T-cell (primary cell): ENCODE measurements at regions not wholly inside any gene's neighbourhood (a gene's known extent, or its start where the extent isn't known, plus 50 kb on each side); places are given as distances from the start of the nearest gene placed in this dataset.

Experiments used
- ATAC-seq, 4 experiments: fragments of 200-7000 bp in 3 of 4; fragments of 150-1000 bp in 1 of 4; cut with Tn5 transposase; replicated peaks in 1 of 4; 1 replicate in 3 of 4; 2 replicates in 1 of 4; pipeline ENCODE4 v1.10.0; 2021; ENCODE audit warnings: moderate library complexity in 3 of 4, mild to moderate bottlenecking in 2 of 4, moderate number of reproducible peaks in 1 of 4
- CTCF ChIA-PET, 2 donors: fragments of 300-600 bp; sonication (Branson Sonifier 250); formaldehyde crosslinking; loops; one replicate each; lab custom pipeline; 2022; ENCODE audit warnings: antibody characterized with exemption in 2 of 2; lab: Charles Lee
- POLR2A ChIA-PET, 2 donors: fragments of 300-600 bp; sonication (Branson Sonifier 250); formaldehyde crosslinking; loops; one replicate each; lab custom pipeline; 2022; ENCODE audit warnings: antibody characterized with exemption in 2 of 2; lab: Charles Lee
- DNase-seq, 35 experiments: peaks; one replicate each; pipeline versions ENCODE4 v3.0.0 to v3.0.0-alpha.2; 2013 to 2023
- H3K27ac ChIP-seq: one replicate; pipeline ENCODE4 v1.5.1; 2013; ENCODE audit warnings: low read length
- H3K27me3 ChIP-seq, 2 experiments: replicated peaks in 1 of 2; 1 replicate in 1 of 2; 2 replicates in 1 of 2; pipeline versions ENCODE4 v1.6.1 to v1.7.0; 2013; ENCODE audit warnings: low read length in 1 of 2, mixed read lengths in 1 of 2; ENCODE audit not compliant: control insufficient read depth in 2 of 2, insufficient read depth in 2 of 2; ENCODE audit errors: extremely low read depth in 1 of 2
- H3K36me3 ChIP-seq, 2 donors: 1 replicate in 1 of 2; 2 replicates in 1 of 2; pipeline versions ENCODE4 v1.6.1 to v1.7.0; 2013; ENCODE audit warnings: low read length in 1 of 2; ENCODE audit not compliant: control insufficient read depth in 2 of 2, insufficient read depth in 1 of 2; ENCODE audit errors: extremely low read depth in 1 of 2
- H3K4me1 ChIP-seq, 2 experiments: 1 replicate in 1 of 2; 2 replicates in 1 of 2; pipeline versions ENCODE4 v1.6.1 to v1.7.0; 2013; ENCODE audit warnings: low read length in 2 of 2, mixed read lengths in 1 of 2; ENCODE audit not compliant: insufficient read depth in 2 of 2, control insufficient read depth in 1 of 2; ENCODE audit errors: extremely low read depth in 1 of 2
- H3K4me3 ChIP-seq, 2 donors: 1 replicate in 1 of 2; 2 replicates in 1 of 2; pipeline versions ENCODE4 v1.5.1 to v1.7.0; 2013; ENCODE audit warnings: mild to moderate bottlenecking in 2 of 2, low read length in 1 of 2, moderate library complexity in 1 of 2; ENCODE audit not compliant: control insufficient read depth in 1 of 2; ENCODE audit errors: extremely low read depth in 1 of 2
- H3K9me3 ChIP-seq: 2 replicates; pipeline ENCODE4 v1.7.0; 2013
- H3K27ac Mint-ChIP-seq, 2 donors: one replicate each; pipeline ENCODE4 v1.8.0; 2020 to 2021; ENCODE audit warnings: mild to moderate bottlenecking in 2 of 2, mixed read lengths in 2 of 2
- H3K27me3 Mint-ChIP-seq, 2 donors: one replicate each; pipeline ENCODE4 v1.8.0; 2021 to 2022; ENCODE audit warnings: mixed read lengths in 2 of 2
- H3K36me3 Mint-ChIP-seq: one replicate; pipeline ENCODE4 v1.8.0; 2021; ENCODE audit warnings: mixed read lengths
- H3K4me1 Mint-ChIP-seq, 3 donors: one replicate each; pipeline ENCODE4 v1.8.0; 2020 to 2022; ENCODE audit warnings: mixed read lengths in 3 of 3, mild to moderate bottlenecking in 1 of 3
- H3K4me3 Mint-ChIP-seq, 3 donors: one replicate each; pipeline ENCODE4 v1.8.0; 2020 to 2022; ENCODE audit warnings: mild to moderate bottlenecking in 3 of 3, mixed read lengths in 3 of 3, moderate library complexity in 3 of 3
- H3K9me3 Mint-ChIP-seq, 3 donors: one replicate each; pipeline ENCODE4 v1.8.0; 2020 to 2022; ENCODE audit warnings: mixed read lengths in 3 of 3
- WGBS: methylation state at CpG from one replicate; pipeline ENCODE4 v1.1.5; 2013; ENCODE audit warnings: missing lambda C conversion rate; ENCODE audit not compliant: insufficient coverage; 5-methylcytosine and 5-hydroxymethylcytosine counted together

DNA sequence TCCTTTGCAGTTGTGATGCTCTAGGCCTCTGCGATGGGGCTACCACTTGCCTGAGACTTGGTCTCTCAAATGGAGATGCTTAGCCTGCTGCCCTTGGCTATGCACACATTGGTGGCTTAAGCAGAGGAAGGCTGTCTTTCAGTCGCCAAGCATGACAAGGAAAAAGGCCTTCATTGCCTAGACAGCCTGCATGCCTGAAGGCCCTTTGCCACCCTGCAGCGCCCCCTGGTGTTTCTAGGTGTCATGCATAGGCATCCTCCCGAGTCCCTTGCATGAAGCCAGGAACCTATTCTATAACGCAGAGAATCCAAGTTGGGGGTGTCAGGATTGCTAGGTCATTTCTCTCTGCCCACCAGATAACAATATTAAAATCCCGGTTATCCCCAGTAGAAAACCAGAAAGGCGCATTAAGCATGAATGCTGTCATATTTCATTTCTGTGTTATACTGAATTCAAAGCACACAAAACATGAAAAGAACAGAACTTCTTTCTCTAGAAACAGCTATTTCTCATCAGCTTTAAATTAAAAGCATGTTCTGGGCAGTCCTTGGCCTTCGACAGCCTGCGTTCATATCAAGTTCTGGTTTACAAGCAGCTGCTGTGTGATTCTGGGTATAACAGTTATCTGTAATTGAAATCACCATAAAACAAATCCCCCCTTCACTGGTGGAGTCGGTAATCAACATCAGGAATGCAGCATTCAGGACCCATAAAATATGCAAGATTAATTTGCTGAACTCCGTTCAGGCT is 59.7 kb upstream of the TRPC7 start:
- no peaks in the 10 kb centered on the region for H3K36me3 Mint-ChIP-seq
- ChIA-PET POLR2A (no interaction called here), CTCF (no interaction called here)
- H3K4me1 Mint-ChIP-seq = no peaks in the 10 kb centered on the region
- Histone ChIP-seq H3K9me3 (no peaks in the 10 kb centered on the region), H3K4me1 (no peaks in the 10 kb centered on the region), H3K27ac (no peak overlapping the region), H3K36me3 (no peaks in the 10 kb centered on the region), H3K27me3 (no peaks in the 10 kb centered on the region), H3K4me3 (no peak overlapping the region)
- peaks cover 0 to 4% (median 0%) of the 10 kb centered on the region in 3 donors for H3K9me3 Mint-ChIP-seq
- H3K27me3 Mint-ChIP-seq = peaks cover 0 to 3% of the 10 kb centered on the region in 2 donors
- peak in 14 of 35 experiments; percentile 1 to 38 (median 8) for DNase-seq
- 68% methylated on average over 6 of the region's 11 CpGs for WGBS
- no peak overlapping the region for H3K27ac Mint-ChIP-seq
- no peak for ATAC-seq
- no peak overlapping the region for H3K4me3 Mint-ChIP-seq

DNA sequence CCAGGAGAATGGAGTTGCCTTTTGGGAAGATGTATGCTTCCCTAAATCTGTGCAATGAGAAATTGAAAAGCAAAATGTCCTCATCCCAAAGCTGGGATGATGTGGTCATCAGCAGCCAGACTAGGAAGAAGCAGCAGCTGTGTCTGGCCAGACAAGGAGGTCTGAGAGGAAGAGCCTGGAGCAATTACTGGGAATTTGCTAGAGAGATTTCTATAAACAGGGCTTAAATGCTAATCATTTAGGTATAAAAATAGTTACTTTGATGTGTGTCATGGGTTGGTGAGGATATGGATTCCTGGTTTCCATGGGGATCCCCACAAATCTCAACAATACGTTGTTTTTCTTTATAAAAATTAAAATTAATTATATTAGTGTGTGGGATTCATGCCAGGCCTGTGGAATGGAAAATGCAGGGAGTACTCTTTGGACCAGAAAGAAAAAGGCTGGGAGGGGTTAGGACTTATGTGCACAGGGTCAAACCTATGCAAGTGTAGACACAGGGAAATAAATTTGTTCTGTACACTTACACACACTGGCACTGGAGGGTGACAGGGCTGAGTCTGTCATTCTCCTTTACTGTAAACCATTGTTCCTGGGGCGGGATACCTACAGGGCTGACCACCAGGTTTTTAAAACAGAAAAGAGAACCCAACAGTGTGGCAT is 58.7 kb upstream of the TRPC7 start:
- no peaks in the 10 kb centered on the region for H3K36me3 Mint-ChIP-seq
- ATAC-seq (no peak), DNase-seq (no peak)
- Histone ChIP-seq H3K27me3 (no peaks in the 10 kb centered on the region), H3K36me3 (no peaks in the 10 kb centered on the region), H3K27ac (no peak overlapping the region), H3K9me3 (no peaks in the 10 kb centered on the region), H3K4me3 (no peak overlapping the region), H3K4me1 (no peaks in the 10 kb centered on the region)
- H3K27ac Mint-ChIP-seq = no peak overlapping the region
- peaks cover 0 to 4% (median 0%) of the 10 kb centered on the region in 3 donors for H3K9me3 Mint-ChIP-seq
- no peaks in the 10 kb centered on the region for H3K4me1 Mint-ChIP-seq
- CTCF ChIA-PET = no interaction called here
- POLR2A ChIA-PET = no interaction called here
- no peak overlapping the region for H3K4me3 Mint-ChIP-seq
- H3K27me3 Mint-ChIP-seq = peaks cover 0 to 3% of the 10 kb centered on the region in 2 donors
- WGBS = no CpG with 5 or more reads among the region's 2 CpGs

DNA sequence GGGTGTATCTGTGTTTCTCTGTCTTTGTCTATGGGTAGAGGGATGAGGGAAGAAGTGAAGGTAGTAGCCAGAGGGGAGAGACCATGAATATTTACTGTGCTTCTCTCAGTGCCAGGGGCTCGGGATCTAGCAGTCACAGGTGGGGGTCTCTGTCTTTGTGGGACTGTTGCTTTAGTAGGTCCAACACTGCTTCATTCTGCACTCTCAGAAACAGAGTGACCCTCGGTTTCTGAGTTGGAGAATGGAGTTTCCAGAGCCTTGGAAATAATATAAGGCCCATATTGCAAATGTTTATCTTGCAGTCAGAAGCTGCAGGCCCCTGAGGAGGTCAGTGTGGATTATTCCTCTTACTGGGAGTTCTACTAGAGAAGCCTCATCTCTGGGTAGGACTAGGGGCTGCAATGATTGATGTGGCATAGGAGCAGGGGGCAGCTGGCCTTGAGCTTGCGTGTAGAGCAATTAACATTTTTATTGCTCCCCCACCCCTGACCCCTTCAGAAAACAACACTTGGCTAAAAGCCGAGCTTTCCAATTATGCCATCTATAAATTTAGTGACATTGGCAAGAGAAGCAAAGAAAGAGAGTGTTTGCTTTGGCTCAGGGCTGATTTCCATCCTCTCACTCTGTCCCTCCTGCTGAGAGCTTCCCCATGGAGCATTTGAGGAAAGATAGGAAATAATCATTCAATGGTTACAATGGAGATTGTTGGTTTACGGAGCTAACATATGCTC is 55.0 kb upstream of the TRPC7 start:
- Histone ChIP-seq H3K9me3 (no peaks in the 10 kb centered on the region), H3K36me3 (no peaks in the 10 kb centered on the region), H3K27ac (no peak overlapping the region), H3K27me3 (no peaks in the 10 kb centered on the region), H3K4me1 (no peaks in the 10 kb centered on the region), H3K4me3 (no peak overlapping the region)
- no peak for DNase-seq
- WGBS = 57% methylated on average over 1 of the region's 5 CpGs
- ATAC-seq = no peak
- Mint-ChIP-seq H3K4me1 (no peaks in the 10 kb centered on the region), H3K36me3 (no peaks in the 10 kb centered on the region), H3K27me3 (peaks cover 0 to 3% of the 10 kb centered on the region in 2 donors), H3K9me3 (peaks cover 0 to 5% (median 0%) of the 10 kb centered on the region in 3 donors), H3K4me3 (no peak overlapping the region), H3K27ac (no peak overlapping the region)
- ChIA-PET CTCF (no interaction called here), POLR2A (no interaction called here)

DNA sequence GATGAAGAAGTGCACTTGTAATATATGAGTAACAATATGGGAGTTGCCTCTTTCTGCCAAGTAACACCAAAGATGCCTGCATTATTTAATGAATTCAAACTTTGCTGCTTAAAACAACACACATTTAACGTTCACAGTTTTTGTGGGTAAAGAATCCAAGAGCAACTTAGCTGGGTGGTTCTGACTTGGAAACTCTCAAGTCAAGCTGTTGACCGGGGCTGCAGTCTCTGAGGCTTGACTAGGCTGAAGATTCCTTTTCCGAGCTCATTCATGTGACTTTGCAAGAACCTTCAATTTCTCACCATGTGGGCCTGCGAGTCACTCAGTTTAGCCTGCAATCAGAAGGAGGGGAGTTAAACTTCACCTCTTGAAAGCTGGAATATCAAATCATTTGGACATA is 53.0 kb upstream of the TRPC7 start:
- H3K4me3 Mint-ChIP-seq = no peak overlapping the region
- ChIA-PET CTCF (no interaction called here), POLR2A (no interaction called here)
- Histone ChIP-seq H3K9me3 (no peaks in the 10 kb centered on the region), H3K4me1 (no peaks in the 10 kb centered on the region), H3K36me3 (no peaks in the 10 kb centered on the region), H3K27ac (no peak overlapping the region), H3K27me3 (peaks cover 0 to 3% of the 10 kb centered on the region in 2 experiments), H3K4me3 (no peak overlapping the region)
- DNase-seq (no peak), ATAC-seq (no peak)
- H3K27me3 Mint-ChIP-seq = peaks cover 0 to 3% of the 10 kb centered on the region in 2 donors
- H3K36me3 Mint-ChIP-seq = no peaks in the 10 kb centered on the region
- H3K27ac Mint-ChIP-seq = no peak overlapping the region
- H3K4me1 Mint-ChIP-seq = no peaks in the 10 kb centered on the region
- peaks cover 0 to 5% (median 0%) of the 10 kb centered on the region in 3 donors for H3K9me3 Mint-ChIP-seq
- WGBS = 88% methylated on average over 1 of the region's 4 CpGs
